Astrocyte (in vitro differentiated cells and primary cell): ENCODE measurements at regions not wholly inside any gene's neighbourhood (a gene's known extent, or its start where the extent isn't known, plus 50 kb on each side); places are given as distances from the start of the nearest gene placed in this dataset.

Experiments
- DNase-seq: peaks from one replicate; pipeline ENCODE4 v3.0.0-alpha.2; 2010; ENCODE audit warnings: low read depth
- FAIRE-seq: peaks from 2 replicates; lab custom pipeline; 2011; peaks lifted over from hg19 to GRCh38; lab: Jason Lieb, UNC
- H2AFZ ChIP-seq: 2 replicates; pipeline ENCODE4 v1.6.0; 2012; ENCODE audit warnings: low read depth, low read length, inconsistent platforms
- H3K27ac ChIP-seq: 2 replicates; pipeline ENCODE4 v1.5.1; 2011; ENCODE audit warnings: low read depth, low read length, inconsistent platforms
- H3K27me3 ChIP-seq: 2 replicates; pipeline ENCODE4 v1.6.0; 2011; ENCODE audit warnings: low read length, inconsistent platforms; ENCODE audit not compliant: insufficient read depth
- H3K36me3 ChIP-seq: 2 replicates; pipeline ENCODE4 v1.5.1; 2011; ENCODE audit warnings: low read length, inconsistent platforms; ENCODE audit not compliant: insufficient read depth
- H3K4me1 ChIP-seq: 2 replicates; pipeline ENCODE4 v1.5.1; 2011; ENCODE audit warnings: low read length, inconsistent platforms; ENCODE audit not compliant: insufficient read depth
- H3K4me2 ChIP-seq: 2 replicates; pipeline ENCODE4 v1.6.0; 2012; ENCODE audit warnings: low read length, inconsistent platforms
- H3K4me3 ChIP-seq: 2 replicates; pipeline ENCODE4 v1.5.1; 2011; ENCODE audit warnings: low read depth, mild to moderate bottlenecking, low read length, inconsistent platforms; ENCODE audit not compliant: insufficient read depth
- H3K79me2 ChIP-seq: 2 replicates; pipeline ENCODE4 v1.6.0; 2012; ENCODE audit warnings: mild to moderate bottlenecking, low read length, inconsistent platforms; ENCODE audit not compliant: insufficient read depth
- H3K9ac ChIP-seq: 2 replicates; pipeline ENCODE4 v1.6.0; 2012; ENCODE audit warnings: mild to moderate bottlenecking, low read length, inconsistent platforms
- H3K9me3 ChIP-seq: 2 replicates; pipeline ENCODE4 v1.5.1; 2012; ENCODE audit warnings: low read depth, mild to moderate bottlenecking, low read length, inconsistent platforms; ENCODE audit not compliant: insufficient read depth
- H4K20me1 ChIP-seq: 2 replicates; pipeline ENCODE4 v1.6.0; 2012; ENCODE audit warnings: low read length, inconsistent platforms; ENCODE audit not compliant: insufficient read depth
- H3K27ac Mint-ChIP-seq: one replicate; pipeline ENCODE4 v1.8.0; 2021; ENCODE audit warnings: mild to moderate bottlenecking, mixed read lengths; ENCODE audit not compliant: unreplicated experiment
- H3K27me3 Mint-ChIP-seq: one replicate; pipeline ENCODE4 v1.8.0; 2021; ENCODE audit warnings: low read depth, mixed read lengths; ENCODE audit not compliant: unreplicated experiment
- H3K36me3 Mint-ChIP-seq: one replicate; pipeline ENCODE4 v1.8.0; 2021; ENCODE audit warnings: low read depth, mixed read lengths; ENCODE audit not compliant: unreplicated experiment
- H3K4me1 Mint-ChIP-seq: one replicate; pipeline ENCODE4 v1.8.0; 2021; ENCODE audit warnings: low read depth, mixed read lengths; ENCODE audit not compliant: unreplicated experiment
- H3K4me3 Mint-ChIP-seq: one replicate; pipeline ENCODE4 v1.8.0; 2021; ENCODE audit warnings: mild to moderate bottlenecking, moderate library complexity, mixed read lengths; ENCODE audit not compliant: unreplicated experiment
- H3K9me3 Mint-ChIP-seq: one replicate; pipeline ENCODE4 v1.8.0; 2021; ENCODE audit warnings: mild to moderate bottlenecking, mixed read lengths; ENCODE audit not compliant: unreplicated experiment
- EZH2 ChIP-seq: IDR thresholded peaks from 2 replicates; pipeline ENCODE4 v1.6.1; 2012; ENCODE audit warnings: mild to moderate bottlenecking, low read length, inconsistent platforms; ENCODE audit not compliant: insufficient read depth
- TF ChIP-seq, protein P1 (sequence below): IDR thresholded peaks from 2 replicates; pipeline ENCODE4 v1.5.1; 2011; ENCODE audit warnings: low read depth, mild to moderate bottlenecking, inconsistent platforms, low read length, moderate library complexity; ENCODE audit not compliant: insufficient read depth

DNA sequence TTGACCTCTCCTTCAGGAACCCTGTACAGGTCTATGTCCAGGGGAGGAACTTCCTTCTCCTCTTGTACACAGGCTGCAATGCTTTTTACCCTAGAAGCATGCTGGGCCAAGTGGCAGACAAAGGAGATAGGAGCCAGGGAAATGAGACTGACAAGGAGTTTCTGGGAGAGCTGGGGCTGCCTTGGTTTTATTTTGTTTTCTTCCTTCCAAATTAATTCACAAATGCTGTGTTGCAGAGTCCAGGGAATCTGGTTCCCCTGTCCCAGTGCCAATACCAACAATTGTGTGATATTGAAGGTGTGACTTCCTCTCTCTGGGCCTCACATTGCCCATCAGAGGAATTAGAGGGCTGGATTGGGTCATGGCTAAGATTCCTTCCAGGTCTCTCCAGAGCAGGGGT is 224.8 kb upstream of the PPP2R3A start:
- Histone ChIP-seq H3K27me3 (no peaks in the 10 kb centered on the region), H3K4me3 (no peak overlapping the region), H4K20me1 (no peaks in the 10 kb centered on the region), H3K36me3 (no peaks in the 10 kb centered on the region), H2AFZ (no peak overlapping the region), H3K9me3 (no peaks in the 10 kb centered on the region), H3K27ac (no peak overlapping the region), H3K4me1 (no peaks in the 10 kb centered on the region), H3K79me2 (no peaks in the 10 kb centered on the region), H3K4me2 (no peak overlapping the region), H3K9ac (no peak overlapping the region)
- peaks cover 9% of the 10 kb centered on the region for H3K9me3 Mint-ChIP-seq
- TF ChIP-seq, protein P1, sequence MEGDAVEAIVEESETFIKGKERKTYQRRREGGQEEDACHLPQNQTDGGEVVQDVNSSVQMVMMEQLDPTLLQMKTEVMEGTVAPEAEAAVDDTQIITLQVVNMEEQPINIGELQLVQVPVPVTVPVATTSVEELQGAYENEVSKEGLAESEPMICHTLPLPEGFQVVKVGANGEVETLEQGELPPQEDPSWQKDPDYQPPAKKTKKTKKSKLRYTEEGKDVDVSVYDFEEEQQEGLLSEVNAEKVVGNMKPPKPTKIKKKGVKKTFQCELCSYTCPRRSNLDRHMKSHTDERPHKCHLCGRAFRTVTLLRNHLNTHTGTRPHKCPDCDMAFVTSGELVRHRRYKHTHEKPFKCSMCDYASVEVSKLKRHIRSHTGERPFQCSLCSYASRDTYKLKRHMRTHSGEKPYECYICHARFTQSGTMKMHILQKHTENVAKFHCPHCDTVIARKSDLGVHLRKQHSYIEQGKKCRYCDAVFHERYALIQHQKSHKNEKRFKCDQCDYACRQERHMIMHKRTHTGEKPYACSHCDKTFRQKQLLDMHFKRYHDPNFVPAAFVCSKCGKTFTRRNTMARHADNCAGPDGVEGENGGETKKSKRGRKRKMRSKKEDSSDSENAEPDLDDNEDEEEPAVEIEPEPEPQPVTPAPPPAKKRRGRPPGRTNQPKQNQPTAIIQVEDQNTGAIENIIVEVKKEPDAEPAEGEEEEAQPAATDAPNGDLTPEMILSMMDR: no peak
- TF ChIP-seq EZH2: no peak
- H3K36me3 Mint-ChIP-seq: no peaks in the 10 kb centered on the region
- peaks cover 13% of the 10 kb centered on the region for H3K27me3 Mint-ChIP-seq
- H3K27ac Mint-ChIP-seq: no peak overlapping the region
- no peak overlapping the region for H3K4me3 Mint-ChIP-seq
- FAIRE-seq: no peak
- H3K4me1 Mint-ChIP-seq: no peaks in the 10 kb centered on the region
- no peak for DNase-seq

DNA sequence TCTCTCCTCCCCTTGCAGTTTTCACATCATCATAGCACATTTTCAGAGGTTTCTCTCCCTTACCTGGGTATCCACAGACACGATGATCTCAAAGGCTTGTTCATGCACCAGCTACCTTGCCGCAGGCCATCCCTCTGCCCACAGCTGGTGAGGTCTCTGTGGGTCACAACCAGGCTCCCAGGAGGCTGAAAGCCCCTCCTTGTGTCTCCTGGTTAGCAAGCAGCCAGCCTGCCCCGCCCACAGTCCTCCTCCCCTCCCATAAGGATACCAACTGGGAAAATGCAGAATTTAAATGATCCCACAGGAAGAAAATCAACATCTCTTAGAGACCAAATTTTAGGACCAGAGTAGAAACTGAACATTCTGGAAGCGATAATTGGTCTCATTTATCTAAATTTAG is 213.5 kb upstream of the PPP2R3A start:
- H3K9me3 Mint-ChIP-seq: no peaks in the 10 kb centered on the region
- no peak overlapping the region for H3K4me3 Mint-ChIP-seq
- Histone ChIP-seq H2AFZ (no peak overlapping the region), H4K20me1 (no peaks in the 10 kb centered on the region), H3K27ac (no peak overlapping the region), H3K27me3 (no peaks in the 10 kb centered on the region), H3K9me3 (peaks cover 3% of the 10 kb centered on the region), H3K4me2 (no peak overlapping the region), H3K9ac (no peak overlapping the region), H3K79me2 (no peaks in the 10 kb centered on the region), H3K4me1 (no peaks in the 10 kb centered on the region), H3K36me3 (no peaks in the 10 kb centered on the region), H3K4me3 (no peak overlapping the region)
- FAIRE-seq: no peak
- H3K27ac Mint-ChIP-seq: no peak overlapping the region
- H3K27me3 Mint-ChIP-seq: peaks cover 22% of the 10 kb centered on the region
- H3K4me1 Mint-ChIP-seq: no peaks in the 10 kb centered on the region
- H3K36me3 Mint-ChIP-seq: no peaks in the 10 kb centered on the region
- no peak for DNase-seq
- TF ChIP-seq, protein P1: no peak
- TF ChIP-seq EZH2: no peak

DNA sequence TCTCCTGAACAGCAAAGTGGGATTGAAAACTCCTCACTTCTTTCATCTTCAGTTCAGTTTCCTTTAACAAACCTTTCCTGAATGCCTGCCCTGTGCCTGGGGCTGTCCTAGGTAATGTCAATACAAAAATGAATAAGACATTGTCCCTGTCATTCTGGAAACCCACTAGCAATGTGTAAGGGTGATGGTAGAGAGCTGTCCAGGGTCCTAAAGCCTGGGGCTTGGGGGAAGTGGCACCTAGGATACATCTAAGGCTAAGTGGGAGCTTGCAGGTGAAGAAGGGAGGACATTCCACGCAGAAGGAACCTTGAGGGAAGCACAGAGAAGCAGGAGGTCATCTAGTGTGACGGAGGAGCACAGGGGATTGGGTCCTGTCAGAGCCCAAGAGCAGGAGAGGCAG is 212.7 kb upstream of the PPP2R3A start:
- Histone ChIP-seq H3K9ac (no peak overlapping the region), H4K20me1 (no peaks in the 10 kb centered on the region), H3K9me3 (peaks cover 3% of the 10 kb centered on the region), H3K4me1 (no peaks in the 10 kb centered on the region), H3K27ac (no peak overlapping the region), H3K4me2 (no peak overlapping the region), H3K4me3 (no peak overlapping the region), H2AFZ (no peak overlapping the region), H3K27me3 (no peaks in the 10 kb centered on the region), H3K79me2 (no peaks in the 10 kb centered on the region), H3K36me3 (no peaks in the 10 kb centered on the region)
- Mint-ChIP-seq H3K4me3 (no peak overlapping the region), H3K9me3 (no peaks in the 10 kb centered on the region), H3K4me1 (peaks cover 3% of the 10 kb centered on the region), H3K27me3 (peaks cover 22% of the 10 kb centered on the region), H3K36me3 (no peaks in the 10 kb centered on the region), H3K27ac (no peak overlapping the region)
- FAIRE-seq: no peak
- DNase-seq: no peak
- TF ChIP-seq EZH2: no peak
- TF ChIP-seq, protein P1: no peak
